ENCODE measurements at regions not wholly inside any gene's neighbourhood (a gene's known extent, or its start where the extent isn't known, plus 50 kb on each side); places are given as distances from the start of the nearest gene placed in this dataset.

DNA sequence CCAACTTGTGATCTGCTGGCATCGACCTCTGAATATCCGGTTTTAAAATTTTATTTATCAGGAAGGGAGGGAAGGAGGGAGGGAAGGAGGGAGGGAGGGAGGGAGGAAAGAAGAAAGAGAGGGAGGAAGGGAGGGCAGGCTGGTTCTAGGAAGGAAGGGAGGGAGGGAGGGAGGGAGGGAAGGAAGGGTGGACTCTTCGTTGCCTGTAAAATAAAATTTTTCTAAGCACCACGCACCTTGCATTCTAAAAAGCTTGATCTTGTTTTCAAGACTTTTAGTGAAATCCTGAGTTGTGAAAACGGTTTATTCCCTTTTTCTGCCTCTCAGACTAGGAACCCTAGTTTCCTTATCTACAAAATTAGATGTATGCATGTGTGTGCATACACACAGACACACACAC lies 101.7 kb upstream of the RAP2B start:
- H3K36me3 ChIP-seq: no peaks in the 10 kb centered on the region
- no peaks in the 10 kb centered on the region for H3K9me3 ChIP-seq
- WGBS, 2 donors (ENCODE audit: low coverage in 1 of 2): 65 to 85% methylated on average over 3 to 5 of the region's 5 CpGs
- H3K4me3 ChIP-seq: no peak overlapping the region
- intact Hi-C loops (cut with DNase I; ENCODE audit: low total_unique reads) (no loop called here), in situ Hi-C loops (cut with MboI; ENCODE audit: low pct_ligation_motif_present in 1 of 4, low pct_unique_long_range_greater_than_20kb in 1 of 4, low sequenced_read_pairs in 3 of 4) (no loop called here)
- H3K4me1 ChIP-seq: peaks cover 0 to 8% (median 0%) of the 10 kb centered on the region in 4 donors
- H3K27ac ChIP-seq: no peak overlapping the region
- DNase-seq: no peak
- no peaks in the 10 kb centered on the region for H3K27me3 ChIP-seq
- TF ChIP-seq POLR2AphosphoS5 (IDR thresholded peaks at IDR 0.05) (no peak), POLR2A (IDR thresholded peaks at IDR 0.05) (no peak), EP300 (IDR thresholded peaks at IDR 0.05; ENCODE audit: low read depth) (no peak)
- TF ChIP-seq, protein P1, sequence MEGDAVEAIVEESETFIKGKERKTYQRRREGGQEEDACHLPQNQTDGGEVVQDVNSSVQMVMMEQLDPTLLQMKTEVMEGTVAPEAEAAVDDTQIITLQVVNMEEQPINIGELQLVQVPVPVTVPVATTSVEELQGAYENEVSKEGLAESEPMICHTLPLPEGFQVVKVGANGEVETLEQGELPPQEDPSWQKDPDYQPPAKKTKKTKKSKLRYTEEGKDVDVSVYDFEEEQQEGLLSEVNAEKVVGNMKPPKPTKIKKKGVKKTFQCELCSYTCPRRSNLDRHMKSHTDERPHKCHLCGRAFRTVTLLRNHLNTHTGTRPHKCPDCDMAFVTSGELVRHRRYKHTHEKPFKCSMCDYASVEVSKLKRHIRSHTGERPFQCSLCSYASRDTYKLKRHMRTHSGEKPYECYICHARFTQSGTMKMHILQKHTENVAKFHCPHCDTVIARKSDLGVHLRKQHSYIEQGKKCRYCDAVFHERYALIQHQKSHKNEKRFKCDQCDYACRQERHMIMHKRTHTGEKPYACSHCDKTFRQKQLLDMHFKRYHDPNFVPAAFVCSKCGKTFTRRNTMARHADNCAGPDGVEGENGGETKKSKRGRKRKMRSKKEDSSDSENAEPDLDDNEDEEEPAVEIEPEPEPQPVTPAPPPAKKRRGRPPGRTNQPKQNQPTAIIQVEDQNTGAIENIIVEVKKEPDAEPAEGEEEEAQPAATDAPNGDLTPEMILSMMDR (IDR thresholded peaks at IDR 0.05): no peak

DNA sequence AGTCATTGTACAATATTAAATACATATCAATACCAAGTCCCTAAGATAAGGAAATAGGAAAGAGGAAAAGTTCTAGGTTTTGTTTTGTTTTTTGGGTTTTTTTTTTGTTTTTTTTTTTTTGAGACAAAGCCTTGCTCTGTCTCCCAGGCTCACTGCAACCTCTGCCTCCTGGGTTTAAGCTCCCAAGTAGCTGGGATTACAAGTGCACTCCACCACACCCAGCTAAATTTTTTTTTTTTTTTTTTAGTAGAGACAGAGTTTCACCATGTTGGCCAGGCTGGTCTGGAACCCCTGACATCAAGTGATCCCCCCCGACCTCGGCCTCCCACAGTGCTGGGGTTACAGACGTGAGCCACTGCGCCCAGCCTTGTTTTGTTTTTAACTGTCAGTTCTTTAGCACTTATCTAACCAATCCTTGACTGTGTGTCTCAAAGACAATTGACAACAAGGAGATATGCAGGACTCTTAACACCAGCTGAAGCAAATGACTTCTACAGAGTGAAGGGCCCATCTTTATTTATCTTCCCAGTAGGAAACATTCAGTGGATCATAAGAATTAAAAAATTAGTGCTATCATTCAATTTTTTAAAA lies 100.0 kb upstream of the RAP2B start:
- H3K4me1 ChIP-seq: peaks cover 0 to 8% (median 0%) of the 10 kb centered on the region in 4 donors
- TF ChIP-seq EP300 (IDR thresholded peaks at IDR 0.05; ENCODE audit: low read depth) (no peak), POLR2A (IDR thresholded peaks at IDR 0.05) (no peak), POLR2AphosphoS5 (IDR thresholded peaks at IDR 0.05) (no peak)
- TF ChIP-seq, protein P1 (IDR thresholded peaks at IDR 0.05): no peak
- no peaks in the 10 kb centered on the region for H3K36me3 ChIP-seq
- no peak overlapping the region for H3K27ac ChIP-seq
- 90 to 93% methylated on average over 4 of the region's 4 CpGs for WGBS, 2 donors (ENCODE audit: low coverage in 1 of 2)
- intact Hi-C loops (cut with DNase I; ENCODE audit: low total_unique reads) (no loop called here), in situ Hi-C loops (cut with MboI; ENCODE audit: low pct_ligation_motif_present in 1 of 4, low pct_unique_long_range_greater_than_20kb in 1 of 4, low sequenced_read_pairs in 3 of 4) (no loop called here)
- no peak overlapping the region for H3K4me3 ChIP-seq
- H3K9me3 ChIP-seq: no peaks in the 10 kb centered on the region
- H3K27me3 ChIP-seq: no peaks in the 10 kb centered on the region
- DNase-seq: no peak

DNA sequence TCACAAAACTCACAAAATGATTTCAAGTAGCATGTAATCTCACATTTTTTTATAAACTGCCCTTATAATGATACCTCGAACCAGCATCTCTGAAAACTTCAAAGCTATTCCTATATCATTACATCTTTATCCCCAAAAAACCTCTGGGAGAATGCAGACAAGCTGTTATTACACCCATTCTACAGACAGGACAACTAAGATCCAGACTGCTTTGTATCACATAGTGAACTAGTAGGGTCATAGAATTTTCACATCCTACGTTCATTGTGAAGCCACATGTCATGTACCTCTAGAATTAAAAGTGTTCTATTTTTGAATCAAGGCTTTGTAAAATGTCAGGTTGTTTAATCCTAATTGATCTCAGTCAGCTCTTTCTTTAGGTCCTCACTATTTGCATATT lies 98.7 kb upstream of the RAP2B start:
- 87 to 90% methylated on average over 1 to 2 of the region's 2 CpGs for WGBS, 2 donors (ENCODE audit: low coverage in 1 of 2)
- no peak for DNase-seq
- no peak for TF ChIP-seq EP300 (IDR thresholded peaks at IDR 0.05; ENCODE audit: low read depth)
- TF ChIP-seq, protein P1 (IDR thresholded peaks at IDR 0.05): no peak
- H3K27me3 ChIP-seq: no peaks in the 10 kb centered on the region
- no peaks in the 10 kb centered on the region for H3K36me3 ChIP-seq
- no peak overlapping the region for H3K27ac ChIP-seq
- in situ Hi-C loops (cut with MboI; ENCODE audit: low pct_ligation_motif_present in 1 of 4, low pct_unique_long_range_greater_than_20kb in 1 of 4, low sequenced_read_pairs in 3 of 4) (no loop called here), intact Hi-C loops (cut with DNase I; ENCODE audit: low total_unique reads) (no loop called here)
- H3K4me3 ChIP-seq: no peak overlapping the region
- H3K4me1 ChIP-seq: peaks cover 0 to 8% (median 0%) of the 10 kb centered on the region in 4 donors
- H3K9me3 ChIP-seq: no peaks in the 10 kb centered on the region

DNA sequence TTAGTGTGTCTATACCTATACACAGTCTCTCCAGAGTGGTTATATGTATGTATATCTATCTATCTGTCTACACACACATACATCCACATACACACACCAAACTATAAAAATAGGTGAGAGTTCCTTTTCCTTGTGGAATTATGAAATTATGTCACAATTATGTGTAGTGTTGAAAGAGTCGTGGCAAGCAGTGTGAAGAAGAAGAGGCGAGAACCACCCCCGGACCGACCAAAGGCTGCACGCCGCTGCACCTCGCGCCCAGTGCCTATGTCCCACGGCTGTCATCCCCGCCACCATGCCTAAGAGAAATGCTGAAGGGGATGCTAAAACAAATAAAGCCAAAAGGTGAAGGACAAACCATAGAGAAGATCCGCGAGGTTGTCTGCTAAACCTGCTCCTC lies 95.0 kb upstream of the RAP2B start:
- in situ Hi-C loops (cut with MboI; ENCODE audit: low pct_ligation_motif_present in 1 of 4, low pct_unique_long_range_greater_than_20kb in 1 of 4, low sequenced_read_pairs in 3 of 4) (no loop called here), intact Hi-C loops (cut with DNase I; ENCODE audit: low total_unique reads) (no loop called here)
- Histone ChIP-seq H3K27ac (no peak overlapping the region), H3K4me1 (no peaks in the 10 kb centered on the region), H3K9me3 (no peaks in the 10 kb centered on the region), H3K4me3 (no peak overlapping the region), H3K27me3 (no peaks in the 10 kb centered on the region), H3K36me3 (no peaks in the 10 kb centered on the region)
- 90 to 97% methylated on average over 7 to 12 of the region's 12 CpGs for WGBS, 2 donors (ENCODE audit: low coverage in 1 of 2)
- TF ChIP-seq, protein P1 (IDR thresholded peaks at IDR 0.05): no peak
- TF ChIP-seq POLR2AphosphoS5 (IDR thresholded peaks at IDR 0.05) (no peak), EP300 (IDR thresholded peaks at IDR 0.05; ENCODE audit: low read depth) (no peak), POLR2A (IDR thresholded peaks at IDR 0.05) (no peak)
- DNase-seq: no peak

All from transverse colon (tissue), 4 donors.